IPS-20b (cell line): ENCODE measurements at regions not wholly inside any gene's neighbourhood (a gene's known extent, or its start where the extent isn't known, plus 50 kb on each side); places are given as distances from the start of the nearest gene placed in this dataset.
"Not testable (repeated sequence)": the region's sequence is repeated elsewhere in the genome, so short reads cannot be mapped to it uniquely, and the experiment has no call there.

ENCODE experiments used
- H3K27ac ChIP-seq: one replicate; pipeline ENCODE4 v1.5.1; 2013; ENCODE audit warnings: low read length
- H3K27me3 ChIP-seq: 2 replicates; pipeline ENCODE4 v1.6.1; 2013; ENCODE audit warnings: mild to moderate bottlenecking, low read length, inconsistent platforms; ENCODE audit not compliant: insufficient read depth
- H3K36me3 ChIP-seq: 2 replicates; pipeline ENCODE4 v1.6.1; 2013; ENCODE audit warnings: low read depth, mild to moderate bottlenecking, inconsistent platforms, low read length, moderate library complexity; ENCODE audit not compliant: insufficient read depth
- H3K4me1 ChIP-seq: 2 replicates; pipeline ENCODE4 v1.6.1; 2013; ENCODE audit warnings: mild to moderate bottlenecking, control low read depth, inconsistent platforms, low read length, moderate library complexity; ENCODE audit not compliant: insufficient read depth
- H3K4me3 ChIP-seq: 2 replicates; pipeline ENCODE4 v1.5.1; 2013; ENCODE audit warnings: mild to moderate bottlenecking, low read length, inconsistent platforms
- H3K9ac ChIP-seq: 2 replicates; pipeline ENCODE4 v1.6.1; 2013; ENCODE audit warnings: low read depth, mild to moderate bottlenecking, inconsistent platforms, low read length, moderate library complexity
- H3K9me3 ChIP-seq: 2 replicates; pipeline ENCODE4 v1.6.1; 2013; ENCODE audit warnings: mild to moderate bottlenecking, low read depth, low read length, inconsistent platforms; ENCODE audit not compliant: insufficient read depth

- Histone ChIP-seq H3K9me3 (no peaks in the 10 kb centered on the region), H3K27ac (peak overlapping the region; percentile 62), H3K27me3 (no peaks in the 10 kb centered on the region), H3K9ac (peak overlapping the region; percentile 5; the same call in 1 of the 2 replicates), H3K36me3 (no peaks in the 10 kb centered on the region), H3K4me1 (peaks cover 47% of the 10 kb centered on the region), H3K4me3 (peak overlapping the region; percentile 59)
These were observed 438.9 kb upstream of the EPHA7 start for GRCh38 chr6:93858213-93858612.

- Histone ChIP-seq H3K9me3 (no peaks in the 10 kb centered on the region), H3K27ac (no peak overlapping the region), H3K4me1 (peaks cover 10% of the 10 kb centered on the region; the same call in 1 of the 2 replicates), H3K36me3 (no peaks in the 10 kb centered on the region), H3K9ac (no peak overlapping the region), H3K27me3 (no peaks in the 10 kb centered on the region), H3K4me3 (no peak overlapping the region)
These were observed 430.5 kb upstream of the EPHA7 start for GRCh38 chr6:93849857-93850256.

GRCh38 chr6:93848031-93848742 lies 428.8 kb upstream of the EPHA7 start:
- no peaks in the 10 kb centered on the region for H3K9me3 ChIP-seq
- no peak overlapping the region for H3K9ac ChIP-seq
- no peaks in the 10 kb centered on the region for H3K27me3 ChIP-seq
- H3K4me1 ChIP-seq, result peaks cover 10% of the 10 kb centered on the region; the same call in 1 of the 2 replicates
- no peak overlapping the region for H3K27ac ChIP-seq
- H3K4me3 ChIP-seq, result no peak overlapping the region
- H3K36me3 ChIP-seq, result no peaks in the 10 kb centered on the region

GRCh38 chr6:93842178-93842577 lies 422.8 kb upstream of the EPHA7 start:
- peaks cover 6% of the 10 kb centered on the region; the same call in 1 of the 2 replicates for H3K4me1 ChIP-seq
- no peak overlapping the region for H3K9ac ChIP-seq
- H3K36me3 ChIP-seq, result no peaks in the 10 kb centered on the region
- no peaks in the 10 kb centered on the region for H3K9me3 ChIP-seq
- no peak overlapping the region for H3K27ac ChIP-seq
- no peaks in the 10 kb centered on the region for H3K27me3 ChIP-seq
- no peak overlapping the region for H3K4me3 ChIP-seq

GRCh38 chr6:93835451-93836145 lies 416.2 kb upstream of the EPHA7 start:
- Histone ChIP-seq H3K4me3 (peak overlapping the region; percentile 90), H3K9ac (peak overlapping the region; percentile 90), H3K36me3 (peaks cover 21% of the 10 kb centered on the region; the same call in 1 of the 2 replicates), H3K27ac (peak overlapping the region; percentile 86), H3K4me1 (peaks cover 18% of the 10 kb centered on the region; the same call in 1 of the 2 replicates)
- H3K9me3 ChIP-seq, H3K27me3 ChIP-seq: not testable (repeated sequence)

GRCh38 chr6:93835026-93835425 lies 415.7 kb upstream of the EPHA7 start:
- H3K4me3 ChIP-seq, result peak overlapping the region; percentile 90
- H3K4me1 ChIP-seq, result peaks cover 18% of the 10 kb centered on the region; the same call in 1 of the 2 replicates
- not testable (repeated sequence) for H3K9me3 ChIP-seq, H3K27me3 ChIP-seq
- peak overlapping the region; percentile 98 for H3K9ac ChIP-seq
- peak overlapping the region; percentile 88 for H3K27ac ChIP-seq
- H3K36me3 ChIP-seq, result peaks cover 24% of the 10 kb centered on the region; the same call in 1 of the 2 replicates

- not testable (repeated sequence) for H3K9me3 ChIP-seq, H3K27ac ChIP-seq, H3K27me3 ChIP-seq
- H3K36me3 ChIP-seq, result peaks cover 41% of the 10 kb centered on the region
- peak overlapping the region; percentile 98 for H3K9ac ChIP-seq
- H3K4me3 ChIP-seq, result peak overlapping the region; percentile 90
- H3K4me1 ChIP-seq, result peaks cover 29% of the 10 kb centered on the region
These were observed 414.0 kb upstream of the EPHA7 start for GRCh38 chr6:93833326-93833725.

- Histone ChIP-seq H3K4me1 (peaks cover 12% of the 10 kb centered on the region), H3K9ac (peak overlapping the region; percentile 66), H3K4me3 (peak overlapping the region; percentile 29; the same call in 1 of the 2 replicates), H3K27ac (peak overlapping the region; percentile 1), H3K36me3 (peaks cover 67% of the 10 kb centered on the region)
- not testable (repeated sequence) for H3K27me3 ChIP-seq, H3K9me3 ChIP-seq
These were observed 410.4 kb upstream of the EPHA7 start for GRCh38 chr6:93829757-93830156.

GRCh38 chr6:93829009-93829408 lies 409.6 kb upstream of the EPHA7 start:
- Histone ChIP-seq H3K4me1 (peaks cover 12% of the 10 kb centered on the region), H3K9me3 (no peaks in the 10 kb centered on the region), H3K27me3 (no peaks in the 10 kb centered on the region), H3K9ac (peak overlapping the region; percentile 66; the same call in 1 of the 2 replicates), H3K36me3 (peaks cover 67% of the 10 kb centered on the region), H3K27ac (no peak overlapping the region), H3K4me3 (peak overlapping the region; percentile 29; the same call in 1 of the 2 replicates)

GRCh38 chr6:93828553-93828952 lies 409.2 kb upstream of the EPHA7 start:
- Histone ChIP-seq H3K27me3 (no peaks in the 10 kb centered on the region), H3K36me3 (peaks cover 65% of the 10 kb centered on the region), H3K9me3 (no peaks in the 10 kb centered on the region), H3K4me1 (peaks cover 12% of the 10 kb centered on the region), H3K27ac (no peak overlapping the region), H3K9ac (peak overlapping the region; percentile 11; the same call in 1 of the 2 replicates), H3K4me3 (peak overlapping the region; percentile 29; the same call in 1 of the 2 replicates)

GRCh38 chr6:93827728-93828127 lies 408.4 kb upstream of the EPHA7 start:
- Histone ChIP-seq H3K4me1 (peaks cover 12% of the 10 kb centered on the region), H3K4me3 (no peak overlapping the region), H3K9me3 (no peaks in the 10 kb centered on the region), H3K27me3 (no peaks in the 10 kb centered on the region), H3K9ac (no peak overlapping the region), H3K36me3 (peaks cover 62% of the 10 kb centered on the region), H3K27ac (no peak overlapping the region)

GRCh38 chr6:93825950-93826349 lies 406.6 kb upstream of the EPHA7 start:
- peaks cover 12% of the 10 kb centered on the region for H3K4me1 ChIP-seq
- H3K9ac ChIP-seq, result no peak overlapping the region
- H3K9me3 ChIP-seq, result no peaks in the 10 kb centered on the region
- no peaks in the 10 kb centered on the region for H3K27me3 ChIP-seq
- H3K36me3 ChIP-seq, result peaks cover 49% of the 10 kb centered on the region
- no peak overlapping the region for H3K27ac ChIP-seq
- no peak overlapping the region for H3K4me3 ChIP-seq
